HG03432 (cell line): ENCODE measurements at regions not wholly inside any gene's neighbourhood (a gene's known extent, or its start where the extent isn't known, plus 50 kb on each side); places are given as distances from the start of the nearest gene placed in this dataset.
"Not testable (repeated sequence)": the region's sequence is repeated elsewhere in the genome, so short reads cannot be mapped to it uniquely, and the experiment has no call there.

Experiments
- ATAC-seq: cut with Tn5 transposase; IDR thresholded peaks from one replicate; pipeline ENCODE4 v1.9.1; 2021; ENCODE audit warnings: mild to moderate bottlenecking, moderate library complexity; ENCODE audit not compliant: unreplicated experiment

DNA sequence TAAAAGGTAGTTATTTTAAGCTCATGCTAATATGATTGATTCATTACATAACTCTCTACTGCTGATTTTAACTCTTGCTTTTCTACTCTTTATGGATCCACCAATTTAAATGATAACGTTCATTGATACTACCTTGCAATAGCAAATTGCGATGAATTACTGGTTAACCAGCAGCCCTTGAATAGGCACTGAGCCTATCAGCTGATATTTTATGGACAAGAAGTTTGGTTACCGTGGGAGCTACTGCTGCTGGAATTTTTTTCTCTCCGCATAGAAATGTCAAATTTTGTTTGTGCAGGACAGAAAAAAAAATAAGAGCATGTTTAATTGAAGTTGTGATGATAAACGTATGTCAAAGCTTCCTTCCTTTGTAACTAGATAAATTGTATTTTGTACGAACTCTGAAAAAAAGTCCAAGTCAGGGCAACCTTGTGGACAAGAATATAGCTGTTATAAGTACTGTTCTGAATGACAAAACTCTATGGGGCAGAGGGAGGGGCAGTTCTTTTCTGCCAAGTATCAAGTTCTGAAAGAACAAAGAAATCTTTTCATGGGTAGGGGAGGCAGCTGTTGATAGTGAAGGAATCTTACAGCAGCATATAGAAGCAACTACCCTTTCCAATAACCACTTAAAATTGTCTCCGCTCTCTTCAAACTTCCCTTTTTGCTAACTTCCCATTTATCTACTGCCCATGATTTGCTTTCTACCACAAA lies 434.9 kb upstream of the PABPC4L start:
- no peak for ATAC-seq

DNA sequence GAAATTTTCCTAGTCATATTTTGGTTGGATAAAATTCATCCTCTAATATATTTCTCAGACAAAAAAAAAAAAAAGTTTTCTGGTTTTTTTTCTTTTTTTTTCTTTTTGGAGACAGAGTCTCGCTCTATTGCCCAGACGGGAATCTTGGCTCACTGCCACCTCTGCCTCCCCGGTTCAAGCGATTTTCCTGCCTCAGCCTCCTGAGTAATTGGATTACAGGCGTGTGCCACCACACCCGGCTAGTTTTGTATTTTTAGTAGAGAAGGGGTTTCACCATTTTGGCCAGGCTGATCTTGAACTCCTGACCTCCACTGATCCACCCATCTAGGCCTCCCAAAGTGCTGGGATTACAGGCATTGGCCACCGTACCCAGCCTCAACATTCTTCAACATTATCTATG lies 432.7 kb upstream of the PABPC4L start:
- no peak for ATAC-seq

GRCh38 chr4:134632056-134632455 lies 430.5 kb upstream of the PABPC4L start:
- ATAC-seq = no peak

DNA sequence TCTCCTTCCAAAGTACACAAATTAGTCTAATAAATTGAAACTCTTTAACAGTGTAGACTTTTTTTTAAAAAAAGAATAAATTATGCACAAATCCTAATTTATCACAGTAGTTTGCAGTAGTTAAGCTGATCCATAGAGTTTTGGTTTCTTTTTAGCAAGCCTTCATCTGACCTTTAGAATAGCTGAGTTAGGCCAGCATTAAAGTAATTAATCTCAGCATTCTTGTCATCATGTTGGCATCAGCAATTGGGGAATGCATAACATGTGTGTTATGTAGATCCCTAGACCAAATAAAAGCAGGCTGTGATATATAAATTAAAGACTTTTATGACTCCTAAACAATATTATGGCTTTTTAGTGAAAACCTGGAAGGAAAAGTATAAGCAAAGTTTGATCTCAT lies 426.5 kb upstream of the PABPC4L start:
- no peak for ATAC-seq

GRCh38 chr4:134627366-134627765 lies 425.8 kb upstream of the PABPC4L start:
- no peak for ATAC-seq

DNA sequence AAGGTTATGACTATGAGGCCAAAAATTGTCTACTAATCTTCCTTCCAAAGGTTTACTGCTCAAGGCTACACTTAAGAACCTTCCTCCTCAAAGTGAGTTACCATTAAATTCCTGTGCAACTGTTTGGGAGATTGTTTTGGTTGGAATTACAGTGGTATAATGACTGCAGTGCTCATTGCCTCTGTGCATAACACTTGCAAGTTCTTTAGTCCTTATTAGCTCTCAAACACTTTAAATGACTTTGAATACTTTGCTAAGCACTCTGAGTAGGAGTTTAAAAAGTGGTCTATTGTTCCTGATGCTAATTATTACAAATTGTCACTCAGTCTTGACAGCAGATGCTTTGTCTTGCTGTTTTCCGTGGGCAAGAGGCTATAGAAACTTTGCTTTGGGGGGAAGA lies 422.8 kb upstream of the PABPC4L start:
- ATAC-seq = peak; percentile 27

GRCh38 chr4:134622626-134623575 lies 421.3 kb upstream of the PABPC4L start:
- ATAC-seq = not testable (repeated sequence)

- ATAC-seq = peak; percentile 31
Observed at GRCh38 chr4:134622199-134622598, 420.6 kb upstream of the PABPC4L start.

GRCh38 chr4:134621715-134622114 lies 420.1 kb upstream of the PABPC4L start:
- ATAC-seq = not testable (repeated sequence)

DNA sequence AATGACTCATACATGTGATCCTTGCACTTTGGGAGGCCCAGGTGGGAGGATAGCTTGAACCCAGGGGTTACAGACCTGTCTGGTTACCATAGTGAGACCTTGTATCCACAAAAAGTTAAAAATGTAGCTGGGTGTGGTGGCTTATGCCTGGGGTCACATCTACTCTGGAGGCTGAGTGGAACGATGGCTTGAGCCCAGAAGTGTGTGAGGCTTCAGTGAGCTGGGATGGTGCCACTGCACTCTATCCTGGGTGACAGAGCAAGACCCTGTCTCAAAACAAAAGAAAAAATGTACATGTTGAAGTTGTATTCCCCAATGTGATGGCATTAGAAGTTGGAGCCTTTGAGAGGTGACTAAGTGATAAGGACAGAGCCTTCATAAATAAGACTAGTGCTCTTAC lies 409.4 kb upstream of the PABPC4L start:
- no peak for ATAC-seq

- no peak for ATAC-seq
Observed at GRCh38 chr4:134610172-134610571, 408.6 kb upstream of the PABPC4L start.

DNA sequence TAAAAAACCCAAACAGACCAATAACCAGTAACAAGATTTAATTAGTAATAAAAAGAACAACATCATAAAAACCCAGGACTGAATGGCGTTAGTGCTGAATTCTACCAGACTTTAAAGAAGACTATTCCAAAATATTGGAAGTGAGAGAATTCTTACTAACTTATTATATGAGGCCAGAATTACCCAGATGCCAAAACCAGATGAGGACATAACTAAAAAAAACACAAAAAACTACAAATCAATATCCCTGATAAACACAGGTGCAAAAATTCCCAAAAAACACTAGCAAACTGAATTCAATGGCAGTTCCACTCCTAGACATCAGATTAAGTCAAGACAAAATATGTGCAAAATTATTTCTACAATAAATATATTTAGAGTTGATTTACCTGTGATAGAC lies 400.1 kb upstream of the PABPC4L start:
- no peak for ATAC-seq

DNA sequence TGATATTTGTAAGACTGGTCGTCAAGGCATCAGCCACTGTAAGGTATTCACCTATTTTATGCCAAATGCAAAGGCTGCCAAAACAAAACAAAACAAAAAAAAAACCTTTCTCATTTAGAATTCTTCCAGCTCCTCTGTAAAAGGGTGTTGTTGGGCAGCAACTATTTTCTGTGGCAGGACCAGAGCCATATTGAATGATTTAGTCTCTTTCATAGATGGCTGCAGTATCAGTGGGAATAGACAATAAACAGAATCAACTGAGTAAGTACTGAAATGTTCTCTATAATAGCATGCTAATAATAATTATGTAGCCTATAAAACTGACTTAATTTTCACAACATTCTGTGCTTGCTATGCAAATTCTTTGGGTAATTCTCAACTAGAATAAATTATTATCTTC lies 389.7 kb upstream of the PABPC4L start:
- no peak for ATAC-seq

GRCh38 chr4:134585972-134586371 lies 384.4 kb upstream of the PABPC4L start:
- ATAC-seq = peak; percentile 90

DNA sequence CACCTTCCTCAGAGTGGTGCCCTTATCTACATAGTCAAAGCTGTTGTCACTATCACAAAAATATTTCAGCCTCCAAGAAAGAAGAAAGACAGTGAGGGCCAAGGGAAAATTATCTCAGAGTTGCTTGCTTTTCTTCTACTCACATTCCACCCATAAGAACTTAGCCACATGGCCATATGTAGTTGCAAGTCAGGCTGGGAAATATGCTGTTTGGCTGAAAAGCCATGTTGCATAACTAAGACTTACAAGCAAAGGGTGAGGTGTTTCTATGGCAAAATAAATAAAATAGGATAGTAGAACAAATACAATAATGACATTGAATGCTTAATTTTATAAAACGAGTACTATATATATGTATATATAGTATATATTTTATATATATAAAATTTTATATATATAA lies 365.9 kb upstream of the PABPC4L start:
- ATAC-seq = no peak

GRCh38 chr4:134560728-134561127 lies 359.1 kb upstream of the PABPC4L start:
- peak; percentile 64 for ATAC-seq

DNA sequence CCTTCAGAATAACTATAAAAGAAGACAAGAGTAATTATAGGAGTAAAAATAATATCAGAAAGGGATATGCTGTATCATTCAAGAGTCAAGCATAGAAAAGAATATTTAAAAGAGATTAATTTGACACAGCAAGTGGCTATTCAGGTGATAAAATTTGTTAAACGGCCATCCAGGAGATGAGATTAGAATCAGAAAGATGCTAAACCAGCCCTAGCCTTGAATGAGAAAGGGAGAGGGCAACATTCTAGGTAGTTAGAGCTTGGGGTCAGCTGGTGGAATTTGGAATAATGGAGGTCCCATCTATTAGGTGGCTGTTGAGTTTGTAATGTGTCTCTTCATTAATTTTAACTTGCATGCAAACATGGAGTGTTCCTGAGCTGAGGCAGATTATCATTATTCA lies 350.5 kb upstream of the PABPC4L start:
- no peak for ATAC-seq

- no peak for ATAC-seq
Observed at GRCh38 chr4:134551348-134551747, 349.8 kb upstream of the PABPC4L start.

DNA sequence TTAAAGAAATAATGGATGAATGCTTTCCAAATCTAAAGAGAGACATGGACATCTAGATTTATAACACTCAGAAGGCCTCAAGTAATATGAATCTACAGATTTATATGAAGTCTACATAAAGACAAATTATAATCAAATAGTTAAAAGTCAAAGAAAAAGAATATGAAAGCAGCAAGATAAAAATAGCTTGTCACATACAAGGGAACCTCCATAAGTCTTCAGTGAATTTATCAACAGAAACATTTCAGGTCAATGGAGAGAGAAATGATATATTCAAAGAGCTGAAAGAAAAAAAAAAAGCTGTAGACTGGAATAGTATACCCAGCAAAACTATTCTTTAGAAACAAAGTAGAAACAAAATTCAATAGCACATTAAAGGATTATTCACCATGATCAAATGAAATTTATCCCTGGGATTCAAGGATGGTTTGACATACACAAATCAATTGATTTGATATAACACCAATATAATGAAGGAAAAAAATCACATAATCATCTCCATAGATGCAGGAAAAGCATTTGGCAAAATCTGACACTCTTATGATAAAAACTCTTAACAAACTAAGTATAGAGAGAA lies 346.6 kb upstream of the PABPC4L start:
- ATAC-seq = no peak

GRCh38 chr4:134546279-134546678 lies 344.7 kb upstream of the PABPC4L start:
- ATAC-seq = no peak

GRCh38 chr4:134544303-134544770 lies 342.7 kb upstream of the PABPC4L start:
- no peak for ATAC-seq

DNA sequence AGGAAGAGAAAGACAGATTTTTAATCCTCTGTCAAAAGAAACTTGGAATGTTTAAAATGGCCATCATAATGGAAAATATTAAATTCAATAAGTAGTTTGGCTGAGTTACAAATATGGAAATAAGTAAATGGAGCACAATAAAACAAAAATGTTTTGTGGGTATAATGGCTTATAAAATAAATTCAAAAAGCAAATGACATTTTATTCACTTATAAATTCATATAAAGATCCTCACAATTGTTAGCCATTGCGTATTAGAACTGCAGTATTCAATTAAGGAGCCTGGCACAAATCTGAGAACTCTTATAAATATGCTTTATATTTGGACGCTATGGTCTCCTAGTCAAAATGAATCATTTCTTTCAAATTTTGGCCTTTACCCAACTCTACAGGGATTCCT lies 339.0 kb upstream of the PABPC4L start:
- no peak for ATAC-seq
